ENCODE measurements at regions not wholly inside any gene's neighbourhood (a gene's known extent, or its start where the extent isn't known, plus 50 kb on each side); places are given as distances from the start of the nearest gene placed in this dataset.
"Not testable (repeated sequence)": the region's sequence is repeated elsewhere in the genome, so short reads cannot be mapped to it uniquely, and the experiment has no call there.

DNA sequence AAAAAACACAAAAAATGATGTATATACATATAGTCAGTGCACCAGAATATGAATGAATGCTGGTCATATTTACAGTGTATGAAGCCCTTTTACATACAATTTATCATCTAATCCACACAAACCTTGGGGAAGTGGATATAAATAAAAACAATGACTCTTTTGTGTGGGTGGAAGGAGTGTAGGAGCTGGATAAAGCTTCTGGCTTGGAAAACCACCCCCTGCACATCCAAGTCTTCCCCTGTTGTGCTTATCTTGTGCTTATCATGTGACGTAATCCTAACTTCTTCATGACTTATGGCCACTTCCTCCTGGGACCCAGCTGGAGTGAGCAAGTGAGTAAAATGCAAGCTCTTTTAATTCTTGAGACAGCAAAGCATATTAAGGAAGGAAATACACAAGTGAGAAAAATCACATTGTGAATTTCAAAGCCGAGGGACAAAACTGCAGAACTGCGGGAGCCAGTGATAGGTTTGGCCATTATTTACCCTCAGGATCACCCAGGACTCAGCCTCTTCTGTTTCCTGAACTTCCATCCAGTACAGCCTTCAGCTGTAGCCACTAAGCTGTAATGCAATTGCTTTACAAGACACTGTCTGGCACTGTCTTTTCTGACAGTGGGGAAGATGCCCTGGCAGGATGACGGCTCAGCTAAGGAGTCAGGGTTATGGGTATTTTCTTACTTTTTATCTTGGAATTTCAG lies 104.0 kb upstream of the PPM1J start:
- DNase-seq, result no peak

DNA sequence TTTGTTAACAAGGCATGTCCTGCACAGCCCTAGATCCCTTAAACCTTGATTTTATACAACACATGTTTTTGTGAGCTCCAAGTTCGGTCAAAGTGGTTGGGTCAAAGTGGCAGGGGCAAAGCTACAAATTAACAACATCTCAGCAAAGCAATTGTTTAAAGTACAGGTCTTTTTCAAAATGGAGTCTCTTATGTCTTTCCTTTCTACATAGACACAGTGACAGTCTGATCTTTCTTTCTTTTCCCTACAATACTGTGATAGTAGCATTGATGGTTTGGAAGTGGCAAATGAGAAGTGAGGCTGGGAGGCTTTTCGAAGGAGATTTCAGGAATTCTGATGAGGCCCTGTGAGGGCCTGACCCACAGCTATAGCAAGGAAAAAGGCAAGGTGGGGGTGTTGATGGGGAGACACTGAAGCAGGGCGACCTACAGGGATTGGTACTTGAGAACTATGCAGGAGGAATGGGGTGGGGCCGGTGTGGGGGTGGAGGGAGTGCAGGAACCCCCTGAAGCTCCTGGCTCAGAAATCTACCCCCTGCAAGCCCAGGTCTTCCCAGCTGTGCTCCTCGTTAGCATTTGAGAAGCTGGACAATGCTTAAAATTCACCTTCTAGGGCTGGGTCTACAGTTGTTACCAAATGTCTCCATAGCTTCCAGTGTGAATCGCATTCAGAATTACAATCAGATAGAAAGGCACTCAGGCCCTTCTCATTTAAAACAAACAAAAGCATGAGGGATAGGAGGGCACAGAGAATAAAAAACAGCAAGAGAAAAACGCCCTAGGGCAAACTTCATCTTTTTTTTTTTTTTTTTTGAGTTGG lies 102.6 kb upstream of the PPM1J start:
- no peak for DNase-seq

GRCh38 chr1:112815376-112815775 lies 100.2 kb upstream of the PPM1J start:
- DNase-seq, result no peak

DNA sequence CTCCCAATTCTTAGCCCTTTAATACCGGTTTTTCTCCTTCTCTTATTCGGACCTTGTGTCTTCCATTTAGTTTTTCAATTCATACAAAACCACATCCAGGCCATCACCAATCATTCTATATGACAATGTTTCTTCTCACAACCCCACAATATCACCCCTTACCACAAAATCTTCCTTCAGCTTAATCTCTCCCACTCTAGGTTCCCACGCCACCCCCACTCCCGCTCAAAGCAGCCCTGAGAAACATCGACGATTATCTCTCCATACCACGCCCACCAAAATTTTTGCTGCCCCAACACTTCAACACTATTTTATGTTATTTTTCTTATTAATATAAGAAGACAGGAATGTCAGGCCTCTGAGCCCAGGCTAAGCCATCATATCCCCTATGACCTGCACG lies 99.5 kb upstream of the PPM1J start:
- not testable (repeated sequence) for DNase-seq

DNA sequence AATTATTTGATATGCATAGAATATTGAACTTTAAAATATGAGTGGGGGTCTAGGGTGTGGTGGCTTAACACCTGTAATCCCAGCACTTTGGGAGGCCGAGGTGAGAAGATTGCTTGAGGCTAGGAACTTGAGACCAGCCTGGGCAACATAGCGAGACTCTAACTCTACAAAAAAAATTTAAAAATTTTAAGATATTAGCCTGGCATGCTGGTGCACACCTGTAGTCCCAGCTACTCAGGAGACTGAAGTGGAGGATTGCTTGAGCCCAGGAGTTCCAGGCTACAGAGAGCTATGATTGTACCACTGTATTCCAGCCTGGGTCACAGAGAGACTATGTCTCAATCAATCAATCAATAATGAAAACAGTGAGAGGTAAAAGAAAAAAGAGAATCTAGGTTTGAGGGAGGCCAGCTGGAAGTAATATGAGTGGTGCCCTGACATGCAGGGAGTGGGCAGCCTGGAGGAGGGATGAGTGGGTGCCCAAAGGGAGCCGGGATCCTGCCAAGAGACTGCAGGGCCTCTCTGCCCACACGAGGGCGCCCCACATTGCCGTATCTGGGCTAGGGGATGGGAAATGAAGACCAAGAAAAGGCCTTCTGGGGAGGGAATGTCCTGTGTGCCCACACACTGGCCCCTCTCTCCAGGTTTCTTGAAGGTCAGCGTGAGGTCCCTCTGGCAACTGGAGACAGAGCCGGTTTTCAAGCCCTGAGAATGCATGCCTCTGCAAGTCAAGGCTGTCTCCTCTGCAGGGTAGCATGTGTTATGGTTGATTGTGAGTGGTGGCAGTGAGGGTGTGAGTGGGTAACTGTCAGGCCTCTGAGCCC lies 93.9 kb upstream of the PPM1J start:
- peak; percentile 85 for DNase-seq

DNA sequence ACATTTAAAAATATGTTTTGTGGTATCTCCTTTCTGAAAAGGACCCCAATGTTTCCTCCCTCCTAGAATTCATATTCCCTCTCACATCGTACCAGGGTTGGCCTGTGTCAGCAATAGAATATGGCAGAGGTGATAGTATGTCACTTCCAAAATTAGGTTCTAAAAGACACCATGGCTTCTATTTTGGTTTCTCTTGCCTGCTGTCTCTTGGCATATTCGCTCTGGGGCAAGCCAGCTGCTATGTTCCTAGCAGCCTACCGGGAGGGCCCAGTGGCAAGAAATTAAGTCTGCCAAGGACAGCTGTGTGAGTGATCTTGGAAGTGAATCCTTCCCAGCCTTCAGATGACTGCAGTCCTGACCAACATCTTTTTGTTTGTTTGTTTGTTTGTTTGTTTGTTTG lies 92.9 kb upstream of the PPM1J start:
- DNase-seq, result no peak

- no peak for DNase-seq
Observed at GRCh38 chr1:112807117-112807516, 92.0 kb upstream of the PPM1J start.

- DNase-seq, result no peak
Observed at GRCh38 chr1:112806090-112806642, 91.0 kb upstream of the PPM1J start.

- DNase-seq, result no peak
Observed at GRCh38 chr1:112805155-112805853, 90.2 kb upstream of the PPM1J start.

DNA sequence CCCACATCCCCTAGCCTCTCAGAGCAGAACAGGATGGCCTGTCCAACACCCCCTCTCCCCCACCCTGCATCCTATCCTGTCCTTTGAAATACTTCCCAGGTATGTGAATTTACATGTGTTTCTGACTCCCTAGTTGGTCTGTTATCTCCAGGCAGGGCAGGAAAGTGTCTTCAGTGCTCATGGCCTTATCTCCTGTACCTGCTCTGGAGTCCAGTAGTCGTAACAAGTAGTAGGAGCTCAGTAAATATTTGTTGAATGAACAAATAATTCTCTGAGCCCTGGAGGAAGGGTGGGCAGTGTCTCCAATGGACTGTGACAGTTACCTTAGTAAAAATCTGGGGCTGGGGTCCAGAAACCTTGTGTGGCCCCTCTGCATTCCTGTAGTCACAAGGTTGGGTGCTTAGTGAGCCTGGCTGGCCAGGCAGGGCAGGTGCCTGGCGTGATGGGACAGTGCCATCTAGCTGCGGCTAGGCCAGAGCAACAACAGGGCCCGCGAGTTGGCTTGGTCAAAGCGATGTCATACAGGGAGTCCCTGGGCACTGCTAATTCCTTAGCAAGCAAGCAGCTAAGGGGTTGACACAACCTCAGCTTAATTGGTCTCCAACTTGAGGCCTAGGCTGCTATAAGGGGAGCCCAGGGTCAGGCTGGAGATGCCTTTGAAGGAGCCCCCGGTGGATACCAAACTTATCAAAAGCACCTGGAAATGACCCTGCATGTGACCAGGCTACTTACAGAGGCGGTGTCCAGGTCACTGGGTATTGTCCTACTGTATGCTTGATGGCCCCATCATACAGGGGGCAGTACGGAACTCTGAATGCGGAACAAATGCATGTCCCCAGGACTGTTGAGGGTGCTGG lies 89.0 kb upstream of the PPM1J start:
- peak; percentile 72 for DNase-seq

DNA sequence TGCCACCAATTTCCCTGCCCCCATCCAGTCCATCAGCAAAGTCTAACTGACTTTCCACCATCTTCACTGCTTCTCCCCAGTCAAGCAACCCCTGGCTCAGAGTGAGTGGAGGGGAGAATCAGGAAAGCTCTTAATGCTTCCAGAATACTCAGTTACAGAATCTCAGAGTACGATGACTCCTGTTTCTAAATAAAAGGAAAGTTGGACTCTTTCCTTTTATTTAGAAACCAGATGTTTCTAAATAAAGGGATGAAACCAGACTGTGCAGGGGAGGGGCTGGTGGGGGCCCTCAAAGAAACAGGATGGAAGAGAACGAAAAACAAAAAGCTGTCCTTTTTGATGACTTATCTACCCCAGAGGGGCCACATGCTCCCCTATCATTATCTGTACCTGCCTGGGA lies 85.2 kb upstream of the PPM1J start:
- DNase-seq, result no peak

DNA sequence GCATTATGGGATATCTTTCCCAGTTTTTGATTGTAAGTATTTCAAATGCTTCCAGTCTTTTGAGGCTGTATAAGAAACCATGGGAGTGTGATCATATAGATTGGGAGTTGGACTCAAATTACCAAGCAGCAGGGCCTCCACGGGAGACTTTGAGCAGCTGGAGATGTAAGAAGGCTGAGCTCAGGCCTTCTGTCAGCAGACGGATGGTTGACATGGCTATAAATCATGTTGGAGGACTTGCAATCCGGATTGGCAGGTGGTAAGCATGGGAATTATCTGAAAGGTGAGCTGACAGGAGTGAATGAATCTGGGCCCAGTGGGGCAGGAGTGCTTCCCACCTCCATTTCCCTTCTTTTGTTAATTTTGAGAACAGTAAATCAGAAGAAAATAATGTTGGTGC lies 83.2 kb upstream of the PPM1J start:
- DNase-seq, result no peak

GRCh38 chr1:112797224-112797623 lies 82.1 kb upstream of the PPM1J start:
- DNase-seq, result no peak

DNA sequence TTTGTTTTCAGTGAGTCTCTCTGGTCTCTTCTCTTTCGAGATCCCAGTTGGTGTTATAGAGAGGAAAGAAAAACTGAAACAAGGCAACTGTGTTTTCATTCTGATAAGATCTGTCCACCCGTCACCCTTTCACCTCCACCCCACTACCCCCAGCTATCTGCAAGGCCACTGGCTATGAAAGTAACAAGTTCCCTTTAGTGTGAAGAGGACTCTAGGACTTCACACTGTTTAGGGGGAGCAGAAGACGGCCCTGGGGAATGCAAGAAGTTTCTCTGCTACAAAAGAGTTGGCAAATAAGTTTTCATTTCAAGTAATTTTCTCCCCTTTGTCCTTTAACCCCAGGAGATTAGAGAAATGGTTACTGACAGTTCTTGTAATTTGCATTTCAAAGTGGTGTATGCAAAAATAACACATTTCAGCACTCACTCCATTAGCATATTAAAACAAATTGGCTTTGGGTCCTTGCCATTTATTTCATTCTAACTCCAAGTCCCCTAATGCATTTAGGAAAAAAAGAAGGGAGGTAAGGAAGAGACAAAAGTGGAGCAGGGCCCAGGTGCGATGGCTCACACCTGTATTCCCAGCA lies 79.6 kb upstream of the PPM1J start:
- no peak for DNase-seq

GRCh38 chr1:112793631-112794565 lies 78.8 kb upstream of the PPM1J start:
- no peak for DNase-seq

DNA sequence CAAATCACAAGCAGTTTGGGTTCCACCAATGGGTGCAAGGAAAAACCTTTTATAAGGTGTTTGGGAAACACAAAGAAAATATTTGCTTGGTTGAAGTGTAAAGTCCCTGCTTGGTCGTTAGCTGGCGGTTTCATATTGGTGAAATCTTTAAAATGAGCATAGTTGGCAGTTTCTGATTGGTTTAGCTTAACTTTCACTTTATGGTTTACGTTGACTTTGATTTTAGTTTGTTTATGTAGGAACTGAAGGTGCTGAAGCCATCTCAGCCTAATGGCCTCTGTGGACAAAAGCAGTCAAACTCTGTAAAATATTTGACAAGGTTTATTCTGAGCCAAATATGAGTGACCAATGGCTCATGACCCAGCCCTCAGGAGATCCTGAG lies 76.6 kb upstream of the PPM1J start:
- no peak for DNase-seq

GRCh38 chr1:112790920-112791722 lies 76.0 kb upstream of the PPM1J start:
- DNase-seq, result no peak

- no peak for DNase-seq
Observed at GRCh38 chr1:112788561-112788960, 73.4 kb upstream of the PPM1J start.

DNA sequence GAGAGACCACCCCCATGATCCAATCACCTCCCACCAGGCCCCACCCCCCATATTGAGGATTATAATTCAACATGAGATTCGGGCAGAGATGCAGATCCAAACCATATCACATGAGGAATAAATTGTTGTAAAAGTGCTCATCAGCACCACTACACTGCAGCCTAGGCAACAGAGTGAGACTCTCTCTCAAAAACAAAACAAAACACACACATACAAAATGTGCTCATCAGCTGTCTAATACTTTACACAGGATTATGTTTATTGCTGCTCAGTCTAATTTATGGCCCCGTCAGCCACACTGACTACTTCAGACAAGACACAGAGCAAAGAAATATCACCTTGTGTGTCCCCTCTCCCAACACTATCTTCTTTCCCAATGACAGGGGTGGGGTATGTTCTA lies 72.9 kb upstream of the PPM1J start:
- no peak for DNase-seq
